GM21786 (cell line): ENCODE measurements at regions not wholly inside any gene's neighbourhood (a gene's known extent, or its start where the extent isn't known, plus 50 kb on each side); places are given as distances from the start of the nearest gene placed in this dataset.

Experiments used
- ATAC-seq: cut with Tn5 transposase; IDR thresholded peaks from one replicate; pipeline ENCODE4 v1.9.1; 2021; ENCODE audit not compliant: unreplicated experiment

GRCh38 chr5:58156973-58157701 is 302.7 kb downstream of the PLK2 start:
- ATAC-seq, result no peak

- no peak for ATAC-seq
Measured at GRCh38 chr5:58156361-58156760, 303.5 kb downstream of the PLK2 start.

- no peak for ATAC-seq
Measured at GRCh38 chr5:58153255-58153654, 306.6 kb downstream of the PLK2 start.

DNA sequence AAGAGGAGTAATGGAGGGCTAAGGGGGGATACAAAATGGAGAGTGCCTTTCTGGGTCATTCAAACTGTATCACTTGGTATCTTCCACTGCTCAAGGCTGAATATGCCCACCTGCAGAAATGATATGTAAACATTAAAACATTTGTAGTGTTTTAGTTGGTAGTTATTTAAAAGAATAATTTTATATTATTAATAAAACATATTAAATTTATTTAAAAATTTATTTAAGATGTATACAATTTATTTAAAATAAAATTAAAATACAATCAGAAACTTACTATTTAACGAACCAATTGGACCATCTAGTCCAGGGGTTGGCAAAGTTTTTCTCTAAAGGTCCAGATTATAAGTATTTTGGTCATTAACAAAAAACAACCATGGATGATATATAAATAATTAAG is 308.5 kb downstream of the PLK2 start:
- no peak for ATAC-seq

GRCh38 chr5:58150926-58151325 is 309.0 kb downstream of the PLK2 start:
- ATAC-seq, result no peak

- ATAC-seq, result no peak
Measured at GRCh38 chr5:58149746-58150145, 310.1 kb downstream of the PLK2 start.

DNA sequence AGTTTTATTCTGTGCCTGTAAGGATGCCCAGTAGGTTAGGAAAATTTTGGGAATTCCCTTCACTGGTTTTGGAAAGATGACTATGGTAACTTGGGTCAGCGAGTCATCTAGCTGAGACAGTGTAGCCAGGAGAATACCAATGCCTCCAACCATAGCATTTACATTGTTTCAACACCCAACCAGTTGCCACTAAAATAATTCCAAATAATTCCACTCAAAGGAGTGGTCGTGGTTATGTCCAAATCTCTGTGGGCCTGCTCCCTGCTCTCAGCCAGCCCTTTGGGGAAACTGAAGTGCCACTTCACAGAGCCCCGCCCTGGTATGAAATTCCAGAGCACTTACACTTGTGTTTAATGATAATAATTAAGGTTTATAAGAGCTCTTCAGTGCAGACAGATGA is 310.5 kb downstream of the PLK2 start:
- ATAC-seq, result no peak

DNA sequence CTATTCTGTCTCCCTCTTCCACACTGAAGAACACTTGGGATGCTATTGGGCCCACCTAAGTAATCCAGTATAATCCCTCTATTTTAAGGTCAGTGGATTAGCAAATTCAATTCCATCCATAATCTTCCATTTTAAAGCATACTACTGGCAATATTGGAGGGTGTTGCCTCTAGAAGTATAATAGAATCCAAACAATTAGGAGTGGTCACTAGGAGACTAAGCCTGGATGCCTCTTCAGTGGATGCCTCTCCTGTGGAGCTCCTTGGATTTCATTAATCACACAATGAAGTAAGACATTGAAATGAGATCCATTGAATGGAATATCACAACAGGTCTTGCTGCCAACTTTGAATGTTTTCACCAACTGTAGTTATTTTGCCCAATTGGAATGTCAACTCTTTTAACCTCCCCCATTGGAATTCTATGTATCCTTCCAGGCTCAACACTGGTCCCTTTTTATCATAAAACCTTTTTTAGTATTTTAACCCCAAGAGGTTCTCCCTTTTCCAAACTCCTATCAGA is 311.6 kb downstream of the PLK2 start:
- ATAC-seq, result no peak

DNA sequence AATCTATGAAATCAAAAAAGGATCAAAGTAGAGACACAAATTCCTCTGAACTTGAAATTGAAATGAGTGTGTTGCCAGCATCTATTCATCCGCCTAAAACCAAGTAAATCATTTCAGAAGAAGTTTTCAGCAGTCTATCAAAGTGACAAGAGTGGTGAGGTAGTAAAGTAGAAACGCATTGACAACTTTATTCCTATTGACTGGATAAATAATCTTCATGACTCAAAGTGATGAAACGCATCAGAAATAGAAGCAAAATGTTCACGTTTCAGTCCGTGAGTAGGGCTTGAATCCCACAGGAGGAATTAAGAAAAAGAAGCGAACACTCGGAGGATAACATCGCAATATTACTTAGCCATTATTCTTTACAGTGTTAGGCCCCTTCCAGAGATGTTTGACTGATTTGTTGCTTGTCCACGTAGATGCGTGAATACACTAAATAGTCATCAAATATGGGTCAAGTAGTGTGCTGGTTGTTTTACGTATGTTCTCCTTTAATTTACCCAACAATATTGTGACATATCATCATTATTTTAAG is 314.4 kb downstream of the PLK2 start:
- no peak for ATAC-seq

DNA sequence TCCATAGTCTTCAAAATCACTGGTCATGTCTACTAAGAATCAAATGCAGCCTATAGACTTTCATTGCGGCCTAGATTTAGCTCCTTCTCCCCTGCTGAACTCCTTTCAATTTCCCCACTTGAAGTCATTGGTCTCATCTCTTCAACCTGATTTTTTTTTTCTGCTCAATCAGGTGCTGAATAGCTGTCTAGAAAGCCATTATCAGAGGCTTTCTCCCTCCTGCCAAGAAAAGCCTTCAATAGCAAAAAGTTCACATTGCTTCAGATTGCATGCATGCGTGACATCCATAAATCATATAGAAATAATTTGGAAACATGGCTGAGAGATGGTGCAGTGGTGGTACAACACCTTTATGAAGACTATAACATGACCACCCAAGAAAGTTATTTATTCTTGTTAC is 316.2 kb downstream of the PLK2 start:
- ATAC-seq, result no peak

DNA sequence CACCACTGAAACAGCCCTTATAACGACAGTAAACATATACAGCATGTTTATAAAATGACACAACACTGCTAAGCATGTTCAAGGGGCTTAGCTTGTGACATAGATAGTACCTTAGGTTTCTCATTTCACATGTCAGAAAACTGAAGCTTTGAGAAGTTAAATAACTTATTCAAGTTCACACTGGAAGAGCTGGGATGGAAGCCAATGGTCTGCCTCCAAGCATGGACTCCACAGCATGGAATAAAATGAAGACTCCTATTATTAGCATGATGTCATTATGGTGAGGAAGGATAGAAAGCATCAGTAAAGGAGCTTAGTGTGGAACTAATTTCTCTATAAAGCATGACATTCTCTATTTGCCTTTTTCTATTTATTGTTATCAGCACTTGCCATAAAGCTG is 316.7 kb downstream of the PLK2 start:
- ATAC-seq, result no peak

DNA sequence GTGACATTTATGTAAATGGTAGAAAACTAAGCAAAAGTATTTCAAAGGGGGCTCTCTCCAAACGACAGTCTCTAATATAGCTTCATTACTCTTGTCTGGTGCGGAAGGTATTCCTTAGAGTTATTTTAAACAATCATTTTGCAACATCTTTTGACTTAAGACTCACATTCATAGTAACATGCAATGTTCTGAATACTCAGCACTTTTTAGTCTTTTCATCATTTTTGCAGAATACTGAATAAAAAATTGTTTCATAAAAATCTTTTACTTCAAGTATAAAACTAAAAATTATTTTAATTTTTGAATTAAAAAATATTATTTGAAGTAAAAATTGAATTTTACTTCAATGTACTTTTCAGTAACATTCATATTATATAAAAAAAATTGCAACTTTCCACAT is 321.1 kb downstream of the PLK2 start:
- ATAC-seq, result no peak

- ATAC-seq, result no peak
Measured at GRCh38 chr5:58136406-58136805, 323.5 kb downstream of the PLK2 start.

GRCh38 chr5:58135571-58136335 is 324.1 kb downstream of the PLK2 start:
- ATAC-seq, result no peak

- ATAC-seq, result no peak
Measured at GRCh38 chr5:58133631-58134296, 326.1 kb downstream of the PLK2 start.

DNA sequence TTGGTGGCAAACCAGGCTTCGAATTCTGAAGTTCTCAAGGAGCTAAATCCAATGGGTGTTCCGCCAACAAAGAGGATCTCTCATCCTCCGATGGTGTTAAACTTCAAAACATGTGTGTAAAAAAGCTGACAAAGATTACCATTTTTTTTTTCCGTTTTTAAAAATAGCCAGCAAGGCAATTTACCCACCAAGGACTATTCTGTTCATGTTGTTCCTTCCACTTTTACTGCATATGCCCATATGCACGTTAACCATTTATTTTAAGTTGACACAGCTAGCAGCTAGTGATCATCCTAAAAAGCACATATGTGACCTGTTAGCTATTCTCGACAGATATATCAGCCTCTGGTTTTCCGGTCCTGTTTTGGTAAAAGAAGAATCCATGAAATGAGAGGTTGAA is 326.7 kb downstream of the PLK2 start:
- ATAC-seq, result no peak

DNA sequence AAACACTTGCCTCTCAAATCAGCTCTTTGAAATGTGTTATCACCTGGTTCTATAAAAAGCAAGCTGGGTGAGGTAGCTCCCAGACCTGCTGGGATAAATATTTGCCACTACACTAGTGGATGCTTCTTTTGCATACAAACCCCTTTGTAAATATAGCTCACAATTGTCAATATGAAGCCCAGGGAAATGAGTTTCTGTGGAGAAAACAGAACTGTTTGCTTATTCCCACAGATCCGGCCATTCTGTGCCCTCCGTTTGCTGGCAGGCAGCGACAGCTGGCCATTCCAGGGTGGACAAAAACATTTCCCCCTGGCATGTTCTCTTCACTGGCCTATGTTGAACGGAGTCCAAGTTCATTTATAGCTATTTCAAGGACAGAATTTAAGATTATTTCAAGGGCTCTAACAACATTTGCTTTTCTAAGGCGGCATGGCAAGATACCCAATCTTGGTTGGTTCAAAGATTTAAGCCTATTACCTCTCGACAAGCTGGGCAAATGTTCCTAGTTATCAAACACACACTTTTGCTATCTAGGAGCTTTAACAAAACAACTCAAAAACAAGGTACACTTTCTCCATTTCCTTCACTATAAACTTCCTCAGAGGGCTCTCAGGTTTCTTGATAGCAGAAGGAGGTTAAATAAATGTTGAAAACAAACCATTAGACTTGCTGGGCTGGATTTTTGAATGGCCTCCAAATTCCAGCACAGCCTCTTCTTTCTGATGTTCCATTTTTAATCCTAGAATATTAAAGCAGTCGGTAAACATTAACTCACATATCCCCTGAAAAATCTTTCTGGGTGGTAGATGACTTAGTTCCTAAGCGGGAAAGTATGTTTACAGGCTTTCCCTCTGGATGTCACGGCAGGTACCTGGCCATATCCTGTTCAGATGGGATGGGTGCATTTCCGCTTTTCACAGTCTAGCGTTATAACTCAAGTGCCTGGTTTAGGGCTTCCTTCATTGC is 332.3 kb downstream of the PLK2 start:
- ATAC-seq, result no peak

DNA sequence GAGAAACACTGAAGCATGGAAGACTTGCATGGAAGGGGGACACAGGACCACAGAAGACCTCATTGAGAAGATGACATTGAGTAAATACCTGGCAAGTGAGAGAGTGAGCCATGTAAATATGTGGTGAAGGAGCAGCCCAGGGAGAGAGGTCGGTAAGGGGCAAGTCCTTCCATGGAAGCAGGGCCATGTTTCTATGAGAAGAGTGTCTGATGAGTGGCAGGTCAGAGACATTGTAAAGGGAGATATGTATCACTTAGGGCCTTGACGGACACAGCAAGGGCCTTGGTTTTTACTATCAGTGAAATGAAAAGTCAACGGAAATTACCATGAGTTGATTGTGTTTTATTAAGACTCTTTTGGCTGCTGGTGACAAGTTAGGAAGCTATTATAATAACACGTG is 336.4 kb downstream of the PLK2 start:
- no peak for ATAC-seq

- no peak for ATAC-seq
Measured at GRCh38 chr5:58122848-58123392, 337.0 kb downstream of the PLK2 start.

DNA sequence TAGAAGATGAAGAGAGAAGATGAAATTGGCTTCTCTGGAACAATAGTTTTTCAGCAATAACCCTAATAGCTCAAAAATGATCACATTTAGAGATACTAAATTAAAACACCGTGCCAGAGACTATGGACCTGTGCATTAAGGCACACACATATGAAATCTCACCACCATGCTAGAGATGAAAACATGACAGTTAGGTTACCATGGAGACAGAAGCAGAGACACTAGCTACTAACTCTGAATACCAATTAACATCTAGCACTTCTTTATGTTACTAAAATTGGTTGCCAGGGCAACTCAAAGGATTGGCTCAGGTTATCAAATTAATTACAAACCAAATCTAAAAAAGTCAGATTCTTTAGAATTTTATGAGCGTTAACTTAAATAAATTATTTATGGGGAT is 337.7 kb downstream of the PLK2 start:
- no peak for ATAC-seq
